A673 (cell line): ENCODE measurements at regions not wholly inside any gene's neighbourhood (a gene's known extent, or its start where the extent isn't known, plus 50 kb on each side); places are given as distances from the start of the nearest gene placed in this dataset.

Experiments used
- EZH2 ChIP-seq: fragments of 200-600 bp; sonication (generic); IDR thresholded peaks from 2 replicates; pipeline ENCODE4 v1.6.1; 2017; ENCODE audit warnings: borderline replicate concordance, low read depth, mild to moderate bottlenecking, mixed read lengths, antibody characterized with exemption, low read length; ENCODE audit not compliant: poor library complexity, severe bottlenecking
- TF ChIP-seq, protein P1 (sequence below): fragments of 300-800, 200-600 bp; sonication (generic); conservative IDR thresholded peaks from 2 replicates; pipeline ENCODE4 v1.5.1; 2017; ENCODE audit warnings: low read depth, mild to moderate bottlenecking, antibody characterized with exemption, low read length, moderate library complexity, mixed read lengths

DNA sequence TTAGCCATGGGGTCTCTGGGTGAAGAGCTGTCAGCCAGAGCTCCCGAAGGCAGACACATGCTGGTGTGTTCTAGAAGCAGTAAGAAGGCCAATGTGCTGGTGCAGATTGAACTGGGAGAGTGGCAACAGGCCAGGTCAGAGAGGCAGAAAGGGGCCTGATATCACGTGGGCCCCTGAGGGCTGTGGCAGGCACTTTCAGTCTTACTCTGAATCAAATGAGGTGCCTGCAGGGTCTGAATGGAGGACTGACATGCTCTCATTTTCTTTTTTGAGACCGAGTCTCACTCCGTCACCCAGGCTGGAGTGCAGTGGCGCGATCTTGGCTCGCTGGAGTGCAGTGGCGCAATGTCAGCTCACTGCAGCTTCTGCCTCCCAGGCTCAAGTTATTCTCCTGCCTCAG, 293.8 kb downstream of the ABCC12 start:
- TF ChIP-seq, protein P1, sequence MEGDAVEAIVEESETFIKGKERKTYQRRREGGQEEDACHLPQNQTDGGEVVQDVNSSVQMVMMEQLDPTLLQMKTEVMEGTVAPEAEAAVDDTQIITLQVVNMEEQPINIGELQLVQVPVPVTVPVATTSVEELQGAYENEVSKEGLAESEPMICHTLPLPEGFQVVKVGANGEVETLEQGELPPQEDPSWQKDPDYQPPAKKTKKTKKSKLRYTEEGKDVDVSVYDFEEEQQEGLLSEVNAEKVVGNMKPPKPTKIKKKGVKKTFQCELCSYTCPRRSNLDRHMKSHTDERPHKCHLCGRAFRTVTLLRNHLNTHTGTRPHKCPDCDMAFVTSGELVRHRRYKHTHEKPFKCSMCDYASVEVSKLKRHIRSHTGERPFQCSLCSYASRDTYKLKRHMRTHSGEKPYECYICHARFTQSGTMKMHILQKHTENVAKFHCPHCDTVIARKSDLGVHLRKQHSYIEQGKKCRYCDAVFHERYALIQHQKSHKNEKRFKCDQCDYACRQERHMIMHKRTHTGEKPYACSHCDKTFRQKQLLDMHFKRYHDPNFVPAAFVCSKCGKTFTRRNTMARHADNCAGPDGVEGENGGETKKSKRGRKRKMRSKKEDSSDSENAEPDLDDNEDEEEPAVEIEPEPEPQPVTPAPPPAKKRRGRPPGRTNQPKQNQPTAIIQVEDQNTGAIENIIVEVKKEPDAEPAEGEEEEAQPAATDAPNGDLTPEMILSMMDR, result no peak
- no peak for TF ChIP-seq EZH2
